Activated CD4-positive, alpha-beta memory T cell treated with anti-CD3 and anti-CD28 coated beads for 36 hours (primary cell): ENCODE measurements at regions not wholly inside any gene's neighbourhood (a gene's known extent, or its start where the extent isn't known, plus 50 kb on each side); places are given as distances from the start of the nearest gene placed in this dataset.

Experiments used
- CTCF ChIA-PET: fragments of 350-600 bp; sonication (Branson Sonifier 250); formaldehyde crosslinking; loops from one replicate; lab custom pipeline; 2021; ENCODE audit warnings: antibody characterized with exemption, inconsistent platforms; lab: Charles Lee
- POLR2A ChIA-PET: fragments of 350-600 bp; sonication (Branson Sonifier 250); formaldehyde crosslinking; loops from one replicate; lab custom pipeline; 2021; ENCODE audit warnings: antibody characterized with exemption; lab: Charles Lee
- DNase-seq: peaks from one replicate; pipeline ENCODE4 v3.0.0-alpha.2; 2020
- H3K27ac Mint-ChIP-seq: one replicate; pipeline ENCODE4 v1.8.0; 2021; ENCODE audit warnings: mixed read lengths
- H3K27me3 Mint-ChIP-seq: one replicate; pipeline ENCODE4 v1.8.0; 2021; ENCODE audit warnings: mixed read lengths
- H3K36me3 Mint-ChIP-seq: one replicate; pipeline ENCODE4 v1.8.0; 2021; ENCODE audit warnings: mixed read lengths
- H3K4me1 Mint-ChIP-seq: one replicate; pipeline ENCODE4 v1.8.0; 2021; ENCODE audit warnings: low read depth, mixed read lengths
- H3K4me3 Mint-ChIP-seq: one replicate; pipeline ENCODE4 v1.8.0; 2021; ENCODE audit warnings: mild to moderate bottlenecking, mixed read lengths
- H3K9me3 Mint-ChIP-seq: one replicate; pipeline ENCODE4 v1.8.0; 2021; ENCODE audit warnings: mixed read lengths
- intact Hi-C: fragments of 100-400 bp; cut with micrococcal nuclease; formaldehyde crosslinking; loops from one replicate; pipeline ENCODE4 v1.15.1; 2023

GRCh38 chr20:61025536-61025935 lies 226.5 kb upstream of the CDH4 start:
- CTCF ChIA-PET: no interaction called here
- no peaks in the 10 kb centered on the region for H3K36me3 Mint-ChIP-seq

DNA sequence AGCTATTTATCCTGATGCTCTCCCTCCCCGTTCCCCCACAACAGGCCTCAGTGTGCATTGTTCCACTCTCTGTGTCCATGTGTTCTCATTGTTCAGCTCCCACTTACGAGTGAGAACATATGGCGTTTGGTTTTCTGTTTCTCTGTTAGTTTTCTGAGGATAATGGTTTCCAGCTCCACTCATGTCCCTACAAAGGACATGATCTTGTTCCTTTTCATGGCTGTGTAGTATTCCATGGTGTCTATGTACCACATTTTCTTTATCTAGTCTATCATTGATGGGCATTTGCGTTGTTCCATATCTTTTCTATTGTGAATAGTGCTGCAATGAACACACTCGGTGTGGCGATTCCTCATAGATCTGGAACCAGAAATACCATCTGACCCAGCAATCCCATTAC lies 225.9 kb upstream of the CDH4 start:
- Mint-ChIP-seq H3K27ac (no peak overlapping the region), H3K9me3 (peaks cover 10% of the 10 kb centered on the region), H3K4me1 (no peaks in the 10 kb centered on the region), H3K27me3 (no peaks in the 10 kb centered on the region), H3K36me3 (no peaks in the 10 kb centered on the region), H3K4me3 (no peak overlapping the region)
- POLR2A ChIA-PET: no interaction called here
- intact Hi-C loops: no loop called here
- CTCF ChIA-PET: no interaction called here
- DNase-seq: no peak

More at GRCh38 chr20:61025536-61025935, 226.5 kb upstream of the CDH4 start:
- no peaks in the 10 kb centered on the region for H3K4me1 Mint-ChIP-seq
- intact Hi-C loops: no loop called here
- POLR2A ChIA-PET: no interaction called here
- no peaks in the 10 kb centered on the region for H3K27me3 Mint-ChIP-seq
- no peak overlapping the region for H3K4me3 Mint-ChIP-seq
- peaks cover 10% of the 10 kb centered on the region for H3K9me3 Mint-ChIP-seq
- H3K27ac Mint-ChIP-seq: no peak overlapping the region
- no peak for DNase-seq

- Mint-ChIP-seq H3K4me1 (no peaks in the 10 kb centered on the region), H3K4me3 (no peak overlapping the region), H3K27me3 (no peaks in the 10 kb centered on the region), H3K9me3 (peaks cover 10% of the 10 kb centered on the region), H3K36me3 (no peaks in the 10 kb centered on the region), H3K27ac (no peak overlapping the region)
- intact Hi-C loops: no loop called here
- DNase-seq: no peak
- ChIA-PET POLR2A (no interaction called here), CTCF (no interaction called here)
These were observed 225.3 kb upstream of the CDH4 start for GRCh38 chr20:61026731-61027130.

GRCh38 chr20:61027218-61027617 lies 224.8 kb upstream of the CDH4 start:
- H3K27me3 Mint-ChIP-seq: no peaks in the 10 kb centered on the region
- H3K27ac Mint-ChIP-seq: no peak overlapping the region
- POLR2A ChIA-PET: no interaction called here
- peaks cover 10% of the 10 kb centered on the region for H3K9me3 Mint-ChIP-seq
- no peaks in the 10 kb centered on the region for H3K4me1 Mint-ChIP-seq
- intact Hi-C loops: no loop called here
- H3K4me3 Mint-ChIP-seq: no peak overlapping the region
- no peak for DNase-seq
- no peaks in the 10 kb centered on the region for H3K36me3 Mint-ChIP-seq
- CTCF ChIA-PET: no interaction called here

DNA sequence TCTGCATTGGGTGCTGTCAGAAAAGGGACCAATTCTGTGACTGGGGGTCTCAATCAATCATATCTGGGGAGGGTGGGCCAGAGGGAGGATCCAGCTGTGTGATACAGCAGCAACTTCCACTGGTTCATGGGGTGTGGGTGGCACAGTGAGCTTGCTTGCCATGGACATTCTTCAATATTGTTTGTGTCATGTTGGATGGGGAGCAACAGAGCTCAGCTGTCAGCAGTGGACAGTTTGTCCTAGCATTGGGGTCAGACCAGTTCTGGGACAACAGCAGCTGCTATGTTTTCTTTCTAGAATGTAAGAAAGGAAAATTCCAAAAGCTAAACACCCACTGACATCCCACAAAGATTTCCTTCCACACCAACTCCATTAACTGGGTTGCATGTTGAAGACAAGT lies 221.9 kb upstream of the CDH4 start:
- CTCF ChIA-PET: no interaction called here
- Mint-ChIP-seq H3K9me3 (peaks cover 10% of the 10 kb centered on the region), H3K4me1 (no peaks in the 10 kb centered on the region), H3K27ac (no peak overlapping the region), H3K27me3 (no peaks in the 10 kb centered on the region), H3K4me3 (no peak overlapping the region), H3K36me3 (no peaks in the 10 kb centered on the region)
- POLR2A ChIA-PET: no interaction called here
- intact Hi-C loops: no loop called here
- DNase-seq: no peak

DNA sequence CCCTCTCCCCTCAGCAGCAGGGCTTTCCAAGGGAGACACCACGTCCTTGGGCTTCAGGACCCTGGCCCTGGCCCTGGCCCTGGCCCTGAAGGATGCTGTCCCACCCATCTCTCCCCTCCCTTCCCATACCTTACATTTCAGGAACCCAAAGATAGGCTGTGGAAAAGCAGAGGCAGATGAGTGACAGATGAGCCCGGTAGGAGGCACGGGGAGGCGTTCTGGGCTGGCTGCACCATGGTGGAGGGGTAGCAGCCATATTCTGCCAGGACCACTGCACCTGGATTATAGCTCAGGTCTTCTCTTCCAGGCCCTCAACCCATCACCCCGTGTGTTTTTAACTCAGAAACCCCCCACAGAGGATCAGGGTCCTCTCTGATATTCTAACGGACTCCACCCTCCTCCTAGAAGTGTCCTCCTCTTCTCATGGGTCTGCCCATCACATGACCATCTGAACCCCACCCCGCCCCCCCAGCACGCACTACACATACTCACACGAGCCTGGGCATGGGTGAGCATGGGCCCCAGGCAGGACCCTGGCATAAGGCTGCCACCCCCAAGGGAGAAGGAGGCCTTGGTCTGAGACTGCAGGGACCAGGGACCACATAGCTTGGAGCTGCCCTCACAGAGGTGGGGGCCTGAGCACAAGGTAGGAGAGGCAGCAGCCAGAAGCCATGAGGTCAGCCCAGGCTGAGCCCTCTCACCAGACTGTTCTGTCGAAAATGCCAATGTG lies 220.8 kb upstream of the CDH4 start:
- Mint-ChIP-seq H3K4me3 (no peak overlapping the region), H3K27ac (no peak overlapping the region), H3K9me3 (peaks cover 10% of the 10 kb centered on the region), H3K4me1 (no peaks in the 10 kb centered on the region), H3K27me3 (peaks cover 1% of the 10 kb centered on the region), H3K36me3 (no peaks in the 10 kb centered on the region)
- intact Hi-C loops: no loop called here
- POLR2A ChIA-PET: no interaction called here
- CTCF ChIA-PET: no interaction called here
- no peak for DNase-seq

DNA sequence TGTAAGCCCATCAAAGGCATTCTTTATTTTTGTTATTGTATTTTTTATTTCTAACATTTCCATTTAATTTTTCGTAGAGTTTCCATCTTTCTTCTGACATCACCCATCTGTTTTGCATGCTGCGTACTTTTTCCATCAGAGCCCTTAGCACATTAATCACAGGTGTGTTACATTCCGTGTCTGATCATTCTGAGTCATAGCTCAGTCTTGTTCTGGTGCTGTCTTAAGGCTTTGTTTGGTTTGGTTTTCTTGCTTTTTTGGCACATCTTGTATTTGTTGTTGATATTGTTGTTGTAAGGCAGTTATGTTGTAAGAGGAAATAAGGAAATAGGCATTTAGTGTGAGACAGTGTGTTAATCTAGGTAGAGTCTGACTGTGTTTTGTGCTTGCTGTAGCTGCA lies 214.6 kb upstream of the CDH4 start:
- ChIA-PET POLR2A (no interaction called here), CTCF (no interaction called here)
- Mint-ChIP-seq H3K27me3 (peaks cover 3% of the 10 kb centered on the region), H3K4me3 (no peak overlapping the region), H3K36me3 (no peaks in the 10 kb centered on the region), H3K9me3 (peaks cover 21% of the 10 kb centered on the region), H3K27ac (no peak overlapping the region), H3K4me1 (no peaks in the 10 kb centered on the region)
- intact Hi-C loops: no loop called here
- no peak for DNase-seq

DNA sequence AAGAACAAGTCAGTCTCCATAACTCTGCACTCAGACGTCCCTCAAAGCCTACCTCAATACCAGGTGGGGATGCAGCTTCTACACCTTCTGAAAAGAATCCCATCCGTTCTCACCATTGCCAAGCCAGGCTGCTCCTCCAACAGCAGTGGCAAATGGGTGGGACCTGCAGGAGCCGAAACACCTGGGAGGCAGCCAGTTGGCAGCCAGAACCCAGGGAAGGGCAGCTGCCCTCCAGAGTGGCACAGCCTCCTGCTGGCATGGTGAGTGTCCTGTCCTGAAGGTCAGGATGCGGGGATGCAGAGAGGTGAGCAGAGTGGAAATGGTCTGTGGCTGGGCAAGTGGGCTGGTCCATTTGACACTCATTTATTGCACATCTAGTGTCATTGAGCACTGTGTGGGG lies 210.6 kb upstream of the CDH4 start:
- no peaks in the 10 kb centered on the region for H3K36me3 Mint-ChIP-seq
- peaks cover 17% of the 10 kb centered on the region for H3K9me3 Mint-ChIP-seq
- no peak for DNase-seq
- ChIA-PET POLR2A (no interaction called here), CTCF (no interaction called here)
- intact Hi-C loops: no loop called here
- no peak overlapping the region for H3K27ac Mint-ChIP-seq
- no peak overlapping the region for H3K4me3 Mint-ChIP-seq
- peaks cover 1% of the 10 kb centered on the region for H3K27me3 Mint-ChIP-seq
- H3K4me1 Mint-ChIP-seq: no peaks in the 10 kb centered on the region

DNA sequence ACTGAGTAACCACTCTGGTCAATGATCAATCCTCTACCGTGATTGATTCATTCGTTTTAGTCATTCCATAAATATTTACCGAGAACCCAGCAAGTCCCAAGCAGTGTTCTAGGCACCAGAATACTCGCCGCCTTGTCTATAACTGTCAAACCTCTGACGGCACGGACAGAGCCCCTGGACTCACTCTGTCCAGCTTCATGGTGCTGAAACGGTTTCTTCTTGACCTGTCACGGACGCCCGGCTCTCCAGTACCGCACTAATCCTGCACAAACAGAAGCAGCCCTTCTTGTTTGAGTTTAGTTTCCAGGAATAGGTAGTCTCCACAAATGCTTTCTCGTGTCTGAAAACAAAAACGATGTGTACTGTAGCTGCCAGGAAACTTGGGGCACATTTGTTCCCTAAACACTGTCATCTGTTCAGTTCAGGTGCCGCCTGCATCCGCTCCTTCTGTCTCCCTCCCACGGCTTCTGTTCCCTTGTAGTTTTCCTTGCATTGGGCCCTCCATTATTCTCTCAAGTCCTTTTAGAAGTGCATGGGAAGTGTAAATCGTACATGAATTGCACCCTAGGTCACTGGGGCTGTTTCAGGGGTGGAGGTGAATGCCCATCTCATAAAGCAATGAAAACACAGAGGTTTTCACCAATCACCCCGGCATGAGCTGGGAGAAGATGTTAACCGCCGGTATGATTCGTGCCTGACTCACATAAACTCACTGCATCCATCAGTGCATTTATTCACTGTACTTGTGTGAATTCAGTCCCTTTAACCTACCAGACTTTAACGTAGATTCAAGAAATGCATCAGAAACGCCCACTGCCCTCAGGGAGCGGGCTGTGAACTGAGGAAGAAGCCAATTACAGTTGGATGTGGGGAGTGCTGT lies 209.3 kb upstream of the CDH4 start:
- intact Hi-C loops: no loop called here
- ChIA-PET POLR2A (no interaction called here), CTCF (no interaction called here)
- H3K4me3 Mint-ChIP-seq: no peak overlapping the region
- no peak for DNase-seq
- peaks cover 6% of the 10 kb centered on the region for H3K9me3 Mint-ChIP-seq
- H3K27ac Mint-ChIP-seq: no peak overlapping the region
- H3K36me3 Mint-ChIP-seq: no peaks in the 10 kb centered on the region
- H3K27me3 Mint-ChIP-seq: peaks cover 1% of the 10 kb centered on the region
- H3K4me1 Mint-ChIP-seq: no peaks in the 10 kb centered on the region

- POLR2A ChIA-PET: no interaction called here
These were observed 208.4 kb upstream of the CDH4 start for GRCh38 chr20:61043681-61044080.

GRCh38 chr20:61044499-61044898 lies 207.6 kb upstream of the CDH4 start:
- H3K27me3 Mint-ChIP-seq: peaks cover 1% of the 10 kb centered on the region
- ChIA-PET CTCF (no interaction called here), POLR2A (no interaction called here)
- no peak overlapping the region for H3K27ac Mint-ChIP-seq
- no peaks in the 10 kb centered on the region for H3K9me3 Mint-ChIP-seq
- no peak overlapping the region for H3K4me3 Mint-ChIP-seq
- no peaks in the 10 kb centered on the region for H3K4me1 Mint-ChIP-seq
- H3K36me3 Mint-ChIP-seq: no peaks in the 10 kb centered on the region
- no peak for DNase-seq
- intact Hi-C loops: no loop called here

More at GRCh38 chr20:61043681-61044080, 208.4 kb upstream of the CDH4 start:
- no peak for DNase-seq
- H3K27ac Mint-ChIP-seq: no peak overlapping the region
- no peak overlapping the region for H3K4me3 Mint-ChIP-seq
- intact Hi-C loops: no loop called here
- no peaks in the 10 kb centered on the region for H3K9me3 Mint-ChIP-seq
- H3K4me1 Mint-ChIP-seq: no peaks in the 10 kb centered on the region
- CTCF ChIA-PET: no interaction called here
- peaks cover 1% of the 10 kb centered on the region for H3K27me3 Mint-ChIP-seq
- H3K36me3 Mint-ChIP-seq: no peaks in the 10 kb centered on the region

DNA sequence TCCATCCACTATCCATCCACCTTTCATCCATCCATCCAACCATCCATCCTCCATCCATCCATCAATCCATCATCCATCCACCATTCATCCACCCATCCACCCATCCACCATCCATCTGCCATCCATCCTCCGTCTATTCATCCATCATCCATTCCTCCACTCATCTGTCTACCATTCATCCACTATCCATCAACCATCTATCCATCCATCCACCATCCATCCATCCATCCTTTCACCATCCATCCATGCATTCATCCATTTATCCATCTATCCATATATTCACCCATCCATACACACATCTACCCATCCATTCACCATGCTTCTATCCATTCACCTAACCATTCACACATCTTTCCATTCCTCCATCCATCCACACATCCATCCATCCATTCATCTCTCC lies 207.0 kb upstream of the CDH4 start:
- CTCF ChIA-PET: no interaction called here
- peaks cover 1% of the 10 kb centered on the region for H3K27me3 Mint-ChIP-seq

More for the DNA sequence above, 207.0 kb upstream of the CDH4 start:
- POLR2A ChIA-PET: no interaction called here
- Mint-ChIP-seq H3K9me3 (no peaks in the 10 kb centered on the region), H3K4me3 (no peak overlapping the region), H3K4me1 (no peaks in the 10 kb centered on the region), H3K36me3 (no peaks in the 10 kb centered on the region), H3K27ac (no peak overlapping the region)
- intact Hi-C loops: no loop called here
- no peak for DNase-seq
